Type B pancreatic cell (in vitro differentiated cells): ENCODE measurements at regions not wholly inside any gene's neighbourhood (a gene's known extent, or its start where the extent isn't known, plus 50 kb on each side); places are given as distances from the start of the nearest gene placed in this dataset.

Experiments used
- DNase-seq: peaks from one replicate; pipeline ENCODE4 v3.0.0; 2021; ENCODE audit warnings: mixed read lengths; ENCODE audit not compliant: unreplicated experiment; ENCODE audit errors: extremely low spot score
- H3K27ac Mint-ChIP-seq: 2 replicates; pipeline ENCODE4 v1.8.0; 2021; ENCODE audit warnings: mild to moderate bottlenecking, mixed read lengths
- H3K27me3 Mint-ChIP-seq: 2 replicates; pipeline ENCODE4 v1.8.0; 2021; ENCODE audit warnings: mixed read lengths
- H3K36me3 Mint-ChIP-seq: 2 replicates; pipeline ENCODE4 v1.8.0; 2021; ENCODE audit warnings: mixed read lengths
- H3K4me1 Mint-ChIP-seq: one replicate; pipeline ENCODE4 v1.8.0; 2021; ENCODE audit warnings: mixed read lengths; ENCODE audit not compliant: unreplicated experiment
- H3K4me3 Mint-ChIP-seq: 2 replicates; pipeline ENCODE4 v1.8.0; 2021; ENCODE audit warnings: mild to moderate bottlenecking, mixed read lengths
- H3K9me3 Mint-ChIP-seq: 2 replicates; pipeline ENCODE4 v1.8.0; 2021; ENCODE audit warnings: mixed read lengths
- CTCF ChIP-seq: fragments of 200-600 bp; sonication (generic); conservative IDR thresholded peaks from 2 replicates; pipeline ENCODE4 v1.5.0; 2021; ENCODE audit warnings: antibody characterized with exemption, mild to moderate bottlenecking

DNA sequence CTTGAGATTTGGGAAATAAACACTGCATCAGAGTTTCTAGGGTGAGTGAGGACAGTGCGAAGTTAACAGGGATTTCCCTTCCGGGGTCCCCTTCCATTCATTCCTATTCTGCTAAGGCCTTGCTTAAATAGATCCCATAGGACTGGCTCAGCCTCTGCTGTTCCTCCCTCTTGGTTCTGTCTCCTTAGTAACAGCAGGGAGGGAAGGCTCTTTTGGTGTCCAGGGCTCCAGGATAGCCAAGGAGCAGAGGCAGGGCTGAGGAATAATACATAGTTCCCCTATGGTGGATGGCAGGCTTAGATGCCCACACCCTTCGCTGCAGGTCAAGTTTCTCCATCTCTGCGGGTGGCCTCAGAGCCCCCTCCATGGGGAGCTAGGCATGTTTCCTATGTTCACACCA lies 591.7 kb downstream of the ACTL7B start:
- TF ChIP-seq CTCF = no peak
- H3K27me3 Mint-ChIP-seq = no peaks in the 10 kb centered on the region

GRCh38 chr9:108262836-108263235 lies 593.0 kb downstream of the ACTL7B start:
- DNase-seq = no peak
- no peaks in the 10 kb centered on the region for H3K4me1 Mint-ChIP-seq
- no peak overlapping the region for H3K4me3 Mint-ChIP-seq
- TF ChIP-seq CTCF = no peak
- H3K27me3 Mint-ChIP-seq = no peaks in the 10 kb centered on the region
- no peak overlapping the region for H3K27ac Mint-ChIP-seq
- no peaks in the 10 kb centered on the region for H3K9me3 Mint-ChIP-seq
- H3K36me3 Mint-ChIP-seq = no peaks in the 10 kb centered on the region

More for the DNA sequence above, 591.7 kb downstream of the ACTL7B start:
- Mint-ChIP-seq H3K27ac (no peak overlapping the region), H3K36me3 (no peaks in the 10 kb centered on the region), H3K9me3 (no peaks in the 10 kb centered on the region), H3K4me3 (no peak overlapping the region), H3K4me1 (peaks cover 2% of the 10 kb centered on the region)
- no peak for DNase-seq

GRCh38 chr9:108259917-108260675 lies 595.7 kb downstream of the ACTL7B start:
- Mint-ChIP-seq H3K4me3 (no peak overlapping the region), H3K27ac (no peak overlapping the region)

GRCh38 chr9:108258640-108259039 lies 597.1 kb downstream of the ACTL7B start:
- Mint-ChIP-seq H3K27me3 (no peaks in the 10 kb centered on the region), H3K4me3 (no peak overlapping the region), H3K4me1 (no peaks in the 10 kb centered on the region), H3K9me3 (no peaks in the 10 kb centered on the region), H3K27ac (no peak overlapping the region), H3K36me3 (no peaks in the 10 kb centered on the region)
- TF ChIP-seq CTCF = no peak
- no peak for DNase-seq

More at GRCh38 chr9:108259917-108260675, 595.7 kb downstream of the ACTL7B start:
- H3K4me1 Mint-ChIP-seq = no peaks in the 10 kb centered on the region
- TF ChIP-seq CTCF = no peak
- DNase-seq = no peak
- no peaks in the 10 kb centered on the region for H3K9me3 Mint-ChIP-seq
- no peaks in the 10 kb centered on the region for H3K27me3 Mint-ChIP-seq
- no peaks in the 10 kb centered on the region for H3K36me3 Mint-ChIP-seq

GRCh38 chr9:108257382-108257781 lies 598.4 kb downstream of the ACTL7B start:
- TF ChIP-seq CTCF = no peak
- no peak for DNase-seq
- no peak overlapping the region for H3K27ac Mint-ChIP-seq
- H3K36me3 Mint-ChIP-seq = no peaks in the 10 kb centered on the region
- no peak overlapping the region for H3K4me3 Mint-ChIP-seq
- H3K4me1 Mint-ChIP-seq = no peaks in the 10 kb centered on the region
- H3K9me3 Mint-ChIP-seq = no peaks in the 10 kb centered on the region
- no peaks in the 10 kb centered on the region for H3K27me3 Mint-ChIP-seq
